ENCODE measurements at regions not wholly inside any gene's neighbourhood (a gene's known extent, or its start where the extent isn't known, plus 50 kb on each side); places are given as distances from the start of the nearest gene placed in this dataset.

DNA sequence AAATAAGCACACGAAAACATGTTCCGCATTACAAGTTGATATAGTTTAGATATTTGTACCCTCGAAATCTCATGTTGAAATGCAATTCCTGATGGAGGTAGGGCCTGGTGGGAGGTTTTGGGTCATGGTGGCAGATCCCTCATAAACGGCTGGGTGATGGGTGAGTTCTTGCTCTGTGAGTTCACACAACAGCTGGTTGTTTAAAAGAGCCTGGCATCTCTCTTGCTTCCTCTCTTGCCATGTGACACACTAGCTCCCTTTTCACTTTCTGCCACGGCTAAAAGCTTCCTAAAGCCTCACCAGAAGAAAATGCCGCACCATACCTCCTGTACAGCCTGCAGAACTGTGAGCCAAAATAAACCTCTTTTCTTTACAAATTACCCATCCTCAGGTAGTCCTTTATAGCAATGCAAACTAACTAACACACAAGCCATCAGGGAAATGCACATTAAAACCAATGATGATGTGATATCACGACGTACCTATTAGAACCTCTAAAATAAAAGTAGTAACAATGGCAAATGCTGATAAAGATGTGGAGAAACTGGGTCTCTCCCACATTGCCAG lies 188.5 kb downstream of the ANAPC1 start:
- BruUV-seq (replicated peaks): no TSS peak
- DNase-seq (ENCODE audit: low read depth, low spot score) (no peak), ATAC-seq (no peak)
- ChIA-PET CTCF (no interaction called here), POLR2A (no interaction called here), RAD21 (ENCODE audit: low non-redundant PET in 1 of 2, low total read pairs in 2 of 2, uncharacterized antibody in 2 of 2, unreplicated experiment in 2 of 2) (no interaction called here)
- Histone ChIP-seq H3K4me1 (ENCODE audit: control insufficient read depth in 1 of 2, insufficient read depth in 2 of 2, low read length in 2 of 2) (peaks cover 19 to 30% of the 10 kb centered on the region in 2 experiments), H3K79me2 (ENCODE audit: insufficient read depth, low read length) (no peaks in the 10 kb centered on the region), H3K27me3 (ENCODE audit: insufficient read depth, low read length) (no peaks in the 10 kb centered on the region), H3K4me3 (replicated peaks in 1 of 2; ENCODE audit: low read depth in 1 of 2, low read length in 2 of 2) (no peak overlapping the region), H3K9me2 (ENCODE audit: insufficient read depth) (no peaks in the 10 kb centered on the region), H3K9ac (ENCODE audit: low read length) (no peak overlapping the region), H3K36me3 (ENCODE audit: control insufficient read depth in 1 of 2, insufficient read depth in 2 of 2, low read length in 2 of 2) (no peaks in the 10 kb centered on the region), H2AFZ (ENCODE audit: low read depth, low read length, poor library complexity, severe bottlenecking) (no peak overlapping the region), H4K20me1 (ENCODE audit: insufficient read depth) (no peaks in the 10 kb centered on the region), H3K27ac (ENCODE audit: low read depth, low read length) (no peak overlapping the region), H3K9me3 (ENCODE audit: control insufficient read depth in 1 of 2, insufficient read depth in 1 of 2, low read depth in 1 of 2, low read length in 2 of 2) (no peaks in the 10 kb centered on the region), H3K4me2 (ENCODE audit: low read length) (no peak overlapping the region)
- intact Hi-C loops (cut with micrococcal nuclease): loop anchor here (5.0 kb wide), 2 partner anchors 78 to 668 kb away; no protein-coding TSS in a partner anchor
- TF ChIP-seq EGR1 (IDR thresholded peaks at IDR 0.05; ENCODE audit: low read depth) (no peak), FOSL1 (IDR thresholded peaks at IDR 0.05; ENCODE audit: low read depth) (no peak), RAD21 (IDR thresholded peaks at IDR 0.05; ENCODE audit: low read depth) (no peak), CBX3 (IDR thresholded peaks at IDR 0.05; ENCODE audit: low read depth) (no peak), SIN3A (IDR thresholded peaks at IDR 0.05; ENCODE audit: low read depth) (no peak), CEBPB (IDR thresholded peaks at IDR 0.05; ENCODE audit: low read depth) (no peak), YY1 (IDR thresholded peaks at IDR 0.05; ENCODE audit: extremely low read depth, insufficient replicate concordance, low read depth, low read length) (no peak), ZFX (IDR thresholded peaks at IDR 0.05) (no peak), SRF (IDR thresholded peaks at IDR 0.05; ENCODE audit: low read depth) (no peak), JUND (IDR thresholded peaks at IDR 0.05) (no peak), TCF7L2 (IDR thresholded peaks at IDR 0.05; ENCODE audit: borderline replicate concordance, extremely low read depth, insufficient read depth, insufficient read length) (no peak), POLR2A (IDR thresholded peaks at IDR 0.05; ENCODE audit: borderline replicate concordance, extremely low read depth, insufficient read depth, insufficient read length) (no peak)
- TF ChIP-seq, protein P1, sequence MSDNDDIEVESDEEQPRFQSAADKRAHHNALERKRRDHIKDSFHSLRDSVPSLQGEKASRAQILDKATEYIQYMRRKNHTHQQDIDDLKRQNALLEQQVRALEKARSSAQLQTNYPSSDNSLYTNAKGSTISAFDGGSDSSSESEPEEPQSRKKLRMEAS (IDR thresholded peaks at IDR 0.05): no peak
- TF ChIP-seq, protein P2, sequence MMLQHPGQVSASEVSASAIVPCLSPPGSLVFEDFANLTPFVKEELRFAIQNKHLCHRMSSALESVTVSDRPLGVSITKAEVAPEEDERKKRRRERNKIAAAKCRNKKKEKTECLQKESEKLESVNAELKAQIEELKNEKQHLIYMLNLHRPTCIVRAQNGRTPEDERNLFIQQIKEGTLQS (IDR thresholded peaks at IDR 0.05): no peak
- TF ChIP-seq, protein P3, sequence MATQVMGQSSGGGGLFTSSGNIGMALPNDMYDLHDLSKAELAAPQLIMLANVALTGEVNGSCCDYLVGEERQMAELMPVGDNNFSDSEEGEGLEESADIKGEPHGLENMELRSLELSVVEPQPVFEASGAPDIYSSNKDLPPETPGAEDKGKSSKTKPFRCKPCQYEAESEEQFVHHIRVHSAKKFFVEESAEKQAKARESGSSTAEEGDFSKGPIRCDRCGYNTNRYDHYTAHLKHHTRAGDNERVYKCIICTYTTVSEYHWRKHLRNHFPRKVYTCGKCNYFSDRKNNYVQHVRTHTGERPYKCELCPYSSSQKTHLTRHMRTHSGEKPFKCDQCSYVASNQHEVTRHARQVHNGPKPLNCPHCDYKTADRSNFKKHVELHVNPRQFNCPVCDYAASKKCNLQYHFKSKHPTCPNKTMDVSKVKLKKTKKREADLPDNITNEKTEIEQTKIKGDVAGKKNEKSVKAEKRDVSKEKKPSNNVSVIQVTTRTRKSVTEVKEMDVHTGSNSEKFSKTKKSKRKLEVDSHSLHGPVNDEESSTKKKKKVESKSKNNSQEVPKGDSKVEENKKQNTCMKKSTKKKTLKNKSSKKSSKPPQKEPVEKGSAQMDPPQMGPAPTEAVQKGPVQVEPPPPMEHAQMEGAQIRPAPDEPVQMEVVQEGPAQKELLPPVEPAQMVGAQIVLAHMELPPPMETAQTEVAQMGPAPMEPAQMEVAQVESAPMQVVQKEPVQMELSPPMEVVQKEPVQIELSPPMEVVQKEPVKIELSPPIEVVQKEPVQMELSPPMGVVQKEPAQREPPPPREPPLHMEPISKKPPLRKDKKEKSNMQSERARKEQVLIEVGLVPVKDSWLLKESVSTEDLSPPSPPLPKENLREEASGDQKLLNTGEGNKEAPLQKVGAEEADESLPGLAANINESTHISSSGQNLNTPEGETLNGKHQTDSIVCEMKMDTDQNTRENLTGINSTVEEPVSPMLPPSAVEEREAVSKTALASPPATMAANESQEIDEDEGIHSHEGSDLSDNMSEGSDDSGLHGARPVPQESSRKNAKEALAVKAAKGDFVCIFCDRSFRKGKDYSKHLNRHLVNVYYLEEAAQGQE (IDR thresholded peaks at IDR 0.05; ENCODE audit: low read depth): no peak
- TF ChIP-seq, protein P4, sequence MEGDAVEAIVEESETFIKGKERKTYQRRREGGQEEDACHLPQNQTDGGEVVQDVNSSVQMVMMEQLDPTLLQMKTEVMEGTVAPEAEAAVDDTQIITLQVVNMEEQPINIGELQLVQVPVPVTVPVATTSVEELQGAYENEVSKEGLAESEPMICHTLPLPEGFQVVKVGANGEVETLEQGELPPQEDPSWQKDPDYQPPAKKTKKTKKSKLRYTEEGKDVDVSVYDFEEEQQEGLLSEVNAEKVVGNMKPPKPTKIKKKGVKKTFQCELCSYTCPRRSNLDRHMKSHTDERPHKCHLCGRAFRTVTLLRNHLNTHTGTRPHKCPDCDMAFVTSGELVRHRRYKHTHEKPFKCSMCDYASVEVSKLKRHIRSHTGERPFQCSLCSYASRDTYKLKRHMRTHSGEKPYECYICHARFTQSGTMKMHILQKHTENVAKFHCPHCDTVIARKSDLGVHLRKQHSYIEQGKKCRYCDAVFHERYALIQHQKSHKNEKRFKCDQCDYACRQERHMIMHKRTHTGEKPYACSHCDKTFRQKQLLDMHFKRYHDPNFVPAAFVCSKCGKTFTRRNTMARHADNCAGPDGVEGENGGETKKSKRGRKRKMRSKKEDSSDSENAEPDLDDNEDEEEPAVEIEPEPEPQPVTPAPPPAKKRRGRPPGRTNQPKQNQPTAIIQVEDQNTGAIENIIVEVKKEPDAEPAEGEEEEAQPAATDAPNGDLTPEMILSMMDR (IDR thresholded peaks at IDR 0.05 in 2 of 3, conservative IDR thresholded peaks at IDR 0.05 in 1 of 3; ENCODE audit: borderline replicate concordance in 1 of 3, insufficient read depth in 1 of 3, low read depth in 2 of 3, low read length in 2 of 3): no peak

Measured in HCT116 (cell line).